Stomach smooth muscle (tissue), 2 donors: ENCODE measurements at regions not wholly inside any gene's neighbourhood (a gene's known extent, or its start where the extent isn't known, plus 50 kb on each side); places are given as distances from the start of the nearest gene placed in this dataset.
"Not testable (repeated sequence)": the region's sequence is repeated elsewhere in the genome, so short reads cannot be mapped to it uniquely, and the experiment has no call there.

Experiments
- H3K27ac ChIP-seq: one replicate; pipeline ENCODE4 v1.7.0; 2013; ENCODE audit warnings: mild to moderate bottlenecking, low read length, inconsistent platforms
- H3K27me3 ChIP-seq, 2 donors: one replicate each; pipeline ENCODE4 v1.7.0; 2013; ENCODE audit warnings: low read length in 2 of 2; ENCODE audit not compliant: insufficient read depth in 2 of 2, control insufficient read depth in 1 of 2
- H3K36me3 ChIP-seq, 2 donors: one replicate each; pipeline ENCODE4 v1.7.0; 2013; ENCODE audit warnings: low read length in 2 of 2; ENCODE audit not compliant: control insufficient read depth in 2 of 2, insufficient read depth in 2 of 2
- H3K4me1 ChIP-seq: one replicate; pipeline ENCODE4 v1.7.0; 2013; ENCODE audit warnings: low read length; ENCODE audit not compliant: control insufficient read depth, insufficient read depth
- H3K4me3 ChIP-seq, 2 donors: one replicate each; pipeline ENCODE4 v1.7.0; 2013; ENCODE audit warnings: low read length in 2 of 2
- H3K9ac ChIP-seq, 2 donors: one replicate each; pipeline ENCODE4 v1.7.0; 2013; ENCODE audit warnings: low read length in 2 of 2, mild to moderate bottlenecking in 1 of 2
- H3K9me3 ChIP-seq, 2 donors: one replicate each; pipeline ENCODE4 v1.7.0; 2013; ENCODE audit warnings: low read length in 2 of 2; ENCODE audit not compliant: control insufficient read depth in 2 of 2
- donor health status: healthy.
- donor health status: Pancreatic carcinoma.

GRCh38 chr22:33186816-33187215 lies 128.6 kb upstream of the SYN3 start:
- Histone ChIP-seq H3K4me3 (no peak overlapping the region), H3K9me3 (no peaks in the 10 kb centered on the region), H3K27me3 (no peaks in the 10 kb centered on the region), H3K27ac (no peak overlapping the region), H3K4me1 (no peaks in the 10 kb centered on the region), H3K36me3 (no peaks in the 10 kb centered on the region), H3K9ac (no peak overlapping the region)

DNA sequence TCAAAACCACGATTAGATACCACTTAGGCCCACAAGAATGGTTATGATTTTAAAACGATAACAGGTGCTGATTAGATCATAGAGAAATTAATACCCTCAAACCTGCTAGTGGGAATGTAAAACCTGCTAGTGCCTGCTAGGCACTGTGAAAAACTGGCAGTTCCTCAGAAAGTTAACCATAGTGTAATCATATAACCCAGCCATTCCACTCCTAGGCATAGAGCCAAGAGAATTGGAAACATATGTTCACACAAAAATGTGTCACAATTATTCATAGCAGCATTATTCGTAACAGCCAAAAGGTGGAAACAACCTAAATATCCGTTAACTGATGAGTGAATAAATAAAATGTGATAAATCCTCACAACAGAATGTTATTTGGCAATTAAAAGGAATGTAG lies 122.2 kb upstream of the SYN3 start:
- H3K9me3 ChIP-seq = peaks cover 0 to 4% of the 10 kb centered on the region in 2 donors
- H3K4me1 ChIP-seq = no peaks in the 10 kb centered on the region
- no peak overlapping the region for H3K4me3 ChIP-seq
- H3K27ac ChIP-seq = no peak overlapping the region
- H3K9ac ChIP-seq = no peak overlapping the region
- no peaks in the 10 kb centered on the region for H3K27me3 ChIP-seq
- no peaks in the 10 kb centered on the region for H3K36me3 ChIP-seq

DNA sequence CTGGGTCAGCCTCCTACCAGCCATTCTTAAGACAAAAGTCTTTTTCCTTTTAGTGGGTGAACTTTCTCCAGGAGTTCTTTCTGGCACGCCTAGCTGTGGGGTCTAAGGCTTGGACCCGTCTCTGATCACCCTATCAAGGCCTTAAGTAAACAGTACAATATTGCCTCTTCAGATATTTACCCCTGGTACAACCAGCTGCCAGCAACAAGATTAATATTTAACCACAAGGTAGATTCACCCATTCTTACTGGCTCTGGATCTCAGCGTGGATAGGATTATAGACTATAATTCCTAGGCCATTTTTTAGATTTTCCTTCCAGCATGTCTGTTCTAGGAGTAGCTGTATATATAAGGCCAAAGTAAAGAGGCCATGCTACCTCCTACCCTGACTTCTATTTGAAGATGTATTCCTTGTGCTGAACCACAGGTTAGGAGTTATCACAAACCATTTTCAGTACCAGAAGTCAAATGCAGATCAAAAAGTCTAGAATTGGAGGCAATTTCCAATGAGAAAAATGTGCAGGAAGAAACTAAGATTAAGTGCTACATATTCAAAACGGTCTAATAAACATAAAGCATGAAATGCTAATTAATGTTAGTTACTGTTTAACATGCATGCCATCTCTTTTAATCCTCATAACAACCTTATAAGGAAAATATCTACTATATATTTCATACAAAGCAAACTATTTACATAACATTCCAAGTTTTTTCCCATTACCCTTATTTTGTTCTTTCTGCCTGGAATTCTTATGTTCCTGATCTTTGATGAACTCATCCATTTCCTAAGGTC lies 110.0 kb upstream of the SYN3 start:
- no peak overlapping the region for H3K9ac ChIP-seq
- H3K4me1 ChIP-seq = no peaks in the 10 kb centered on the region
- no peak overlapping the region for H3K27ac ChIP-seq
- no peaks in the 10 kb centered on the region for H3K27me3 ChIP-seq
- no peaks in the 10 kb centered on the region for H3K9me3 ChIP-seq
- H3K36me3 ChIP-seq = no peaks in the 10 kb centered on the region
- no peak overlapping the region for H3K4me3 ChIP-seq

GRCh38 chr22:33166206-33166605 lies 108.0 kb upstream of the SYN3 start:
- no peaks in the 10 kb centered on the region for H3K27me3 ChIP-seq
- no peaks in the 10 kb centered on the region for H3K36me3 ChIP-seq
- no peak overlapping the region for H3K9ac ChIP-seq
- no peak overlapping the region for H3K27ac ChIP-seq
- H3K4me3 ChIP-seq = no peak overlapping the region
- no peaks in the 10 kb centered on the region for H3K9me3 ChIP-seq
- no peaks in the 10 kb centered on the region for H3K4me1 ChIP-seq

DNA sequence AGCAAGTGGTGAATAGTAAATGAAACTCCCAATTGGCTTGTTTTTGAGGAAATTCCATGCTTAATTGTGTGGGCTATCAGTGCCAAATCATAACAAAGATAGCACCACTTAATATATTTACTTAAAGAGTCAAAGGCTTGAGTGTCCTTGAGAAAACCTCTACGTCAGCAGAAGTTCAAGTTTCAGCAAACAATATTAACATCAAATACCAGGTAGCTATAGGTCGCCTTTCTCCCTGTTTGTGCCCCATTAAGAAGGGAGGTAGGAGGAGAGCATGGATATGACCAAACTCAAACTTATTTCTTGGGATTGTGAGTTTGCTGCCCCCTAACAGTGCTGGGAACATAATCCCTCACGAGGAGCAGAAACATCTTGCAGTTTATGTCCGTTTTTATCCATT lies 105.6 kb upstream of the SYN3 start:
- no peaks in the 10 kb centered on the region for H3K9me3 ChIP-seq
- no peak overlapping the region for H3K27ac ChIP-seq
- H3K36me3 ChIP-seq = no peaks in the 10 kb centered on the region
- no peak overlapping the region for H3K9ac ChIP-seq
- no peak overlapping the region for H3K4me3 ChIP-seq
- no peaks in the 10 kb centered on the region for H3K4me1 ChIP-seq
- no peaks in the 10 kb centered on the region for H3K27me3 ChIP-seq

GRCh38 chr22:33162196-33162595 lies 104.0 kb upstream of the SYN3 start:
- Histone ChIP-seq H3K36me3 (no peaks in the 10 kb centered on the region), H3K9me3 (no peaks in the 10 kb centered on the region), H3K4me1 (no peaks in the 10 kb centered on the region), H3K9ac (no peak overlapping the region), H3K27ac (no peak overlapping the region), H3K4me3 (no peak overlapping the region), H3K27me3 (no peaks in the 10 kb centered on the region)

DNA sequence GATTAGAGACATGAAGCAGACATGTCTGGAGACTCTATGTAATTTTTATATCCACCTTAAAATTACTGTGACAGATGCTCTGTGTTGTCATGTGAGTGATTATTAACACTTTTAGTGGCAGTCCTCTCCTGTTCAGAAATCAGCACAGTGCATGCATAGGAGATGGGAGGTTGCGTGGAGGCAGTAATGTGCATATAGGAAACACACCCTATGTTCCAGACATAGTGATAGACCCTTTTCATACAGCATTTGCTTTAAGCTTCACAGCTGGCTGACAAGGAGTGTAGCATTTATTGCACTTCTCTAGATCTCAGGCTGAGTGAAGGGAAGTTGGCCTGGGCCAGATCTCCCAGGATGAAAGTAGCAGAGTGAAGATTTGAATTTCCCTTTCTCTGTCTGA lies 102.3 kb upstream of the SYN3 start:
- Histone ChIP-seq H3K9ac (no peak overlapping the region), H3K4me1 (no peaks in the 10 kb centered on the region), H3K9me3 (no peaks in the 10 kb centered on the region), H3K36me3 (no peaks in the 10 kb centered on the region), H3K27ac (no peak overlapping the region), H3K27me3 (no peaks in the 10 kb centered on the region), H3K4me3 (no peak overlapping the region)

DNA sequence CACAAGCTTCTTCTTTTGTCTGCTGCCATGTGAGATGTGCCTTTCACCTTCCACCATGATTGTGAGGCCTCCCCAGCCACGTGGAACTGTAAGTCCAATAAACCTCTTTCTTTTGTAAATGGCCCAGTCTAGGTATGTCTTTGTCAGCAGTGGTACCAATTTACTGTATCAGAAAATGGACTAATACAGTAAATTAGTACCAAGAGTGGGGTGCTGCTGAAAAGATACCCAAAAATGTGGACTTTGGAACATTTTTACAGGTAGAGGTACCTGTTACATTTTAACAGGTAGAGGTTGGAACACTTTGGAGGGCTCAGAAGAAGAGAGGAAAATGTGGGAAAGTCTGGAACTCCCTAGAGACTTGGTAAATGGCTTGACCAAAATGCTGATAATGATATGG lies 96.8 kb upstream of the SYN3 start:
- H3K4me3 ChIP-seq, H3K9ac ChIP-seq, H3K36me3 ChIP-seq, H3K27me3 ChIP-seq, H3K9me3 ChIP-seq, H3K4me1 ChIP-seq, H3K27ac ChIP-seq: not testable (repeated sequence)

DNA sequence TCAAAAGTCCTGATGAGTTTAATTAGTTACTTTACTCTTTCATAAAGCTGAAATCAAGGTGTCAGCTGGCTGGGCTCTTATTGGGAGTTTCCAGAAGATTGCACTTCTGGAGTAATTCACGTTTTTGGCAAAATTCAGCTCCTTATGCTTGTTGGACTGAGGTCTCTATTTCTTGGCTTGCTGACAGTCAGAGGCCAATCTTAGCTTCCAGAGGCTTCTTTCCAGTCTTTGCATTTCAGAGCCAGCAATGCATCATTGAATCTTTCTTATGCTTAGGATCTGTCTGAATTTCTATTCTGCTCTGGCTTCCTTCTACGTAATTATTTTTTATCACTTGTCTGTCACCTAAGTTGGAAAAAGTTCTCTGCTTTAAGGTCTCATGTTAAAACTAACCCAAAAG lies 91.4 kb upstream of the SYN3 start:
- H3K36me3 ChIP-seq = no peaks in the 10 kb centered on the region
- no peak overlapping the region for H3K27ac ChIP-seq
- no peaks in the 10 kb centered on the region for H3K9me3 ChIP-seq
- H3K9ac ChIP-seq = no peak overlapping the region
- no peaks in the 10 kb centered on the region for H3K4me1 ChIP-seq
- H3K27me3 ChIP-seq = no peaks in the 10 kb centered on the region
- no peak overlapping the region for H3K4me3 ChIP-seq

GRCh38 chr22:33144721-33145120 lies 86.5 kb upstream of the SYN3 start:
- H3K27ac ChIP-seq = no peak overlapping the region
- no peak overlapping the region for H3K4me3 ChIP-seq
- H3K9ac ChIP-seq = no peak overlapping the region
- H3K9me3 ChIP-seq = no peaks in the 10 kb centered on the region
- H3K4me1 ChIP-seq = no peaks in the 10 kb centered on the region
- no peaks in the 10 kb centered on the region for H3K27me3 ChIP-seq
- H3K36me3 ChIP-seq = no peaks in the 10 kb centered on the region

DNA sequence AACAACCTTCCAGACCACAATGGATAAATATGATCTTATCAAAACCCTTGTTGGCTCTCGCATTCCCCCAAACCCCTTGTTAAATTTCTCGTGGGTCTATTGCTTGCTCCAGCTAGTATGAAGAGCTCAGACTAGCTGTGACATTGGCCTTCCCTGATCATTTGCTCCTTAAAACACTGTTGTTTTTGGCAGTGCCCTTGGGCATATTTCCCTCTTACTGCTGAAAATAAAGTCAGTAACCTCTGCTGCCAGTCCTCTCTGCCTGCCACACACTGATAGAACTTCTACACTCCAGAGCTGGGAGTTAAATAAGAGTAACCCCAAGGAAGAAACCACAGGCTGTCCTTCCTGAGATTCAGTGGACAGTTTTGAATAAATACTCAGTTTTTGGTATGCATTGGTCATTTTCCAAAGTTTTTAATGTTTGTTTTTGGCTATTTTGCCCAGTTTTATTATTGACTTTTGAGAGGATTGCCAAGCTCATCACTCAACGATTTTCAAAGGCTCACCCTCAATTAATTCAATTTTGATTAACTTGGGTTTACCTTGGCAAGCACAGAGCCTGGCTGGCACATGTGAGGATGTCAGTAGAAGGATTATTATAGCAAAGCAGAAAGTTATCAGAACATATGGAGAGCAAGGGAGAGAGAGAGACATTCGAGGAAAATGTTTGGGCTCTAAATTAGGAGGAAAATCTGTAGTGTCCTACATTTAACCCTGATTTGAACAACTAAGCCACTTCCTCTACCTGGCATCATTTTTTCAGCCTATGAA lies 84.3 kb upstream of the SYN3 start:
- H3K27ac ChIP-seq = no peak overlapping the region
- H3K9me3 ChIP-seq = peaks cover 0 to 5% of the 10 kb centered on the region in 2 donors
- H3K36me3 ChIP-seq = no peaks in the 10 kb centered on the region
- H3K4me3 ChIP-seq = no peak overlapping the region
- no peaks in the 10 kb centered on the region for H3K27me3 ChIP-seq
- H3K9ac ChIP-seq = no peak overlapping the region
- H3K4me1 ChIP-seq = no peaks in the 10 kb centered on the region
